H1 (cell line): ENCODE measurements at regions not wholly inside any gene's neighbourhood (a gene's known extent, or its start where the extent isn't known, plus 50 kb on each side); places are given as distances from the start of the nearest gene placed in this dataset.

Experiments used
- FOSL1 ChIP-seq: IDR thresholded peaks from 2 replicates; pipeline ENCODE4 v1.6.1; 2011; ENCODE audit warnings: mild to moderate bottlenecking, low read depth, low read length, moderate library complexity; ENCODE audit not compliant: insufficient read depth
- TAF1 ChIP-seq: IDR thresholded peaks from 2 replicates; pipeline ENCODE4 v1.6.1; 2011; ENCODE audit warnings: mild to moderate bottlenecking, low read depth, low read length
- TF ChIP-seq, protein P1 (sequence below), 3 experiments: IDR thresholded peaks; 1 replicate in 2 of 3; 2 replicates in 1 of 3; pipeline versions ENCODE4 v1.5.1 to v1.6.1; 2011; ENCODE audit warnings: low read length in 3 of 3, mild to moderate bottlenecking in 3 of 3, inconsistent platforms in 2 of 3, low read depth in 1 of 3, moderate library complexity in 1 of 3; ENCODE audit not compliant: insufficient read depth in 1 of 3; ENCODE audit errors: control extremely low read depth in 1 of 3

DNA sequence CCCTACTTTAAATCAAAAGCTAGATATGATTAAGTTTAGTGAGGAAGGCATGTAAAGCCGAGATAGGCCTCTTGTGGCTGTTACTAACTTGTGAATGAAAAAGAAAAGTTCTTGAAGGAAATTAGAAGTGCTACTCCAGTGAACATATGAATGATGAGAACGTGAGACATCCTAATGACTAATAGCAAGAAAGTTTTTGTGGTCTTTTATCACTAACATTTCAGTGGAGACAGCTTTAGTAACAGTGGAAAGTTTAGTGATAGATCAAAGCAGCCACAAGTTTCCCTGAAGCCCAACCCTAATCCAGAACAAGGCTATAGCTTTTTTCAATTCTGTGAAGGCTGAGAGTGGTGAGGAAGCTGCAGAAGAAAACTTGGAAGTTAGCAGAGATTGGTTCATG is 73.6 kb upstream of the LRRC8B start:
- TF ChIP-seq, protein P1, sequence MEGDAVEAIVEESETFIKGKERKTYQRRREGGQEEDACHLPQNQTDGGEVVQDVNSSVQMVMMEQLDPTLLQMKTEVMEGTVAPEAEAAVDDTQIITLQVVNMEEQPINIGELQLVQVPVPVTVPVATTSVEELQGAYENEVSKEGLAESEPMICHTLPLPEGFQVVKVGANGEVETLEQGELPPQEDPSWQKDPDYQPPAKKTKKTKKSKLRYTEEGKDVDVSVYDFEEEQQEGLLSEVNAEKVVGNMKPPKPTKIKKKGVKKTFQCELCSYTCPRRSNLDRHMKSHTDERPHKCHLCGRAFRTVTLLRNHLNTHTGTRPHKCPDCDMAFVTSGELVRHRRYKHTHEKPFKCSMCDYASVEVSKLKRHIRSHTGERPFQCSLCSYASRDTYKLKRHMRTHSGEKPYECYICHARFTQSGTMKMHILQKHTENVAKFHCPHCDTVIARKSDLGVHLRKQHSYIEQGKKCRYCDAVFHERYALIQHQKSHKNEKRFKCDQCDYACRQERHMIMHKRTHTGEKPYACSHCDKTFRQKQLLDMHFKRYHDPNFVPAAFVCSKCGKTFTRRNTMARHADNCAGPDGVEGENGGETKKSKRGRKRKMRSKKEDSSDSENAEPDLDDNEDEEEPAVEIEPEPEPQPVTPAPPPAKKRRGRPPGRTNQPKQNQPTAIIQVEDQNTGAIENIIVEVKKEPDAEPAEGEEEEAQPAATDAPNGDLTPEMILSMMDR (IDR thresholded peaks at IDR 0.05; ENCODE audit: control extremely low read depth in 1 of 3, insufficient read depth in 1 of 3, low read depth in 1 of 3, low read length in 3 of 3), result no peak
- TF ChIP-seq TAF1 (no peak), FOSL1 (no peak)
